ENCODE measurements at regions not wholly inside any gene's neighbourhood (a gene's known extent, or its start where the extent isn't known, plus 50 kb on each side); places are given as distances from the start of the nearest gene placed in this dataset.

DNA sequence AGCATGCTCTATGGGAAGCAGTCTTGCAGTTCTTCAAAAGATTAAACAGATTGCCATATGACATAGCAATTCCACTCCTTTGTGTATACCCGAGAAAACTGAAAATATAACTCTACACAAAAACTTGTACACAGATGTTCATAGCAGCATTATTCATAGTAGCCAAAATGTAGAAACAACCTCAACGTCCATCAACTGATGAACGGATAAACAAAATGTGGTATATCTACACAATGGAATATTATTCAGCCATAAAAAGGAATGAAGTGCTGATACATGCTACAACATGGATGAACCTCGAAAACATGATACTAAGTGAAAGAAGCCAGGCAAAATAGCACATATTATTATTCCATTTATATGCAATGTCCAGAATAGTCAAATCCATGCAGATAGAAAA lies 221.2 kb upstream of the PSMD7 start:
- TF ChIP-seq ZC3H10 (CRISPR knock-in tag; IDR thresholded peaks at IDR 0.05) (no peak), ZNF70 (CRISPR knock-in tag; IDR thresholded peaks at IDR 0.05) (no peak), GLIS3 (CRISPR knock-in tag; IDR thresholded peaks at IDR 0.05) (no peak), PPARA (CRISPR knock-in tag; IDR thresholded peaks at IDR 0.05; ENCODE audit: borderline replicate concordance) (no peak)
- TF ChIP-seq, protein P1, sequence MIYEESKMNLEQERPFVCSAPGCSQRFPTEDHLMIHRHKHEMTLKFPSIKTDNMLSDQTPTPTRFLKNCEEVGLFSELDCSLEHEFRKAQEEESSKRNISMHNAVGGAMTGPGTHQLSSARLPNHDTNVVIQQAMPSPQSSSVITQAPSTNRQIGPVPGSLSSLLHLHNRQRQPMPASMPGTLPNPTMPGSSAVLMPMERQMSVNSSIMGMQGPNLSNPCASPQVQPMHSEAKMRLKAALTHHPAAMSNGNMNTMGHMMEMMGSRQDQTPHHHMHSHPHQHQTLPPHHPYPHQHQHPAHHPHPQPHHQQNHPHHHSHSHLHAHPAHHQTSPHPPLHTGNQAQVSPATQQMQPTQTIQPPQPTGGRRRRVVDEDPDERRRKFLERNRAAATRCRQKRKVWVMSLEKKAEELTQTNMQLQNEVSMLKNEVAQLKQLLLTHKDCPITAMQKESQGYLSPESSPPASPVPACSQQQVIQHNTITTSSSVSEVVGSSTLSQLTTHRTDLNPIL (CRISPR knock-in tag; IDR thresholded peaks at IDR 0.05; ENCODE audit: low read depth) = no peak
- TF ChIP-seq, protein P2, sequence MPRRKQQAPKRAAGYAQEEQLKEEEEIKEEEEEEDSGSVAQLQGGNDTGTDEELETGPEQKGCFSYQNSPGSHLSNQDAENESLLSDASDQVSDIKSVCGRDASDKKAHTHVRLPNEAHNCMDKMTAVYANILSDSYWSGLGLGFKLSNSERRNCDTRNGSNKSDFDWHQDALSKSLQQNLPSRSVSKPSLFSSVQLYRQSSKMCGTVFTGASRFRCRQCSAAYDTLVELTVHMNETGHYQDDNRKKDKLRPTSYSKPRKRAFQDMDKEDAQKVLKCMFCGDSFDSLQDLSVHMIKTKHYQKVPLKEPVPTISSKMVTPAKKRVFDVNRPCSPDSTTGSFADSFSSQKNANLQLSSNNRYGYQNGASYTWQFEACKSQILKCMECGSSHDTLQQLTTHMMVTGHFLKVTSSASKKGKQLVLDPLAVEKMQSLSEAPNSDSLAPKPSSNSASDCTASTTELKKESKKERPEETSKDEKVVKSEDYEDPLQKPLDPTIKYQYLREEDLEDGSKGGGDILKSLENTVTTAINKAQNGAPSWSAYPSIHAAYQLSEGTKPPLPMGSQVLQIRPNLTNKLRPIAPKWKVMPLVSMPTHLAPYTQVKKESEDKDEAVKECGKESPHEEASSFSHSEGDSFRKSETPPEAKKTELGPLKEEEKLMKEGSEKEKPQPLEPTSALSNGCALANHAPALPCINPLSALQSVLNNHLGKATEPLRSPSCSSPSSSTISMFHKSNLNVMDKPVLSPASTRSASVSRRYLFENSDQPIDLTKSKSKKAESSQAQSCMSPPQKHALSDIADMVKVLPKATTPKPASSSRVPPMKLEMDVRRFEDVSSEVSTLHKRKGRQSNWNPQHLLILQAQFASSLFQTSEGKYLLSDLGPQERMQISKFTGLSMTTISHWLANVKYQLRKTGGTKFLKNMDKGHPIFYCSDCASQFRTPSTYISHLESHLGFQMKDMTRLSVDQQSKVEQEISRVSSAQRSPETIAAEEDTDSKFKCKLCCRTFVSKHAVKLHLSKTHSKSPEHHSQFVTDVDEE (CRISPR knock-in tag; IDR thresholded peaks at IDR 0.05) = no peak

Measured in SK-N-SH treated with all-trans-retinoic acid at 6 μM for 48 hours (cell line).